ENCODE measurements at regions not wholly inside any gene's neighbourhood (a gene's known extent, or its start where the extent isn't known, plus 50 kb on each side); places are given as distances from the start of the nearest gene placed in this dataset.
"Not testable (repeated sequence)": the region's sequence is repeated elsewhere in the genome, so short reads cannot be mapped to it uniquely, and the experiment has no call there.

DNA sequence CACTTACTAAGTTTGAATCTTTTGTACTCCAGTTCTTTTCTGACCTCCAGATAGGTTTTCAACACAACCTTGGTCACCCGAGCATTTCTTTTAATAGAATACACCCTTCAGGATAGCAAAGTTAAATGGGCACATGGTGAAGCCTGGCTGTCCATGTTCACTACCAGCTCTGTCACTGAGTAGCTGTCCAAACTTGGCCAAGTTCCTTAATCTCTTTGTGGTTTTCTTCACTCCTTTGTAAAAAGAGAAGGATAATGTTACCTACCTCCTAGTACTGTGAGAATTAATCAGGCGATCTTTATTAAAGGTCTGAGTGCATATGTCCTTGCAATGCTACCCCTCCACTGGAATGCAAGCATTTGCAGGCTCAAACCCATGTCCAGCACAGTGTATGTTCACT is 128.1 kb upstream of the PTPRZ1 start:
- no peak for DNase-seq (ENCODE audit: low read depth in 3 of 3)

DNA sequence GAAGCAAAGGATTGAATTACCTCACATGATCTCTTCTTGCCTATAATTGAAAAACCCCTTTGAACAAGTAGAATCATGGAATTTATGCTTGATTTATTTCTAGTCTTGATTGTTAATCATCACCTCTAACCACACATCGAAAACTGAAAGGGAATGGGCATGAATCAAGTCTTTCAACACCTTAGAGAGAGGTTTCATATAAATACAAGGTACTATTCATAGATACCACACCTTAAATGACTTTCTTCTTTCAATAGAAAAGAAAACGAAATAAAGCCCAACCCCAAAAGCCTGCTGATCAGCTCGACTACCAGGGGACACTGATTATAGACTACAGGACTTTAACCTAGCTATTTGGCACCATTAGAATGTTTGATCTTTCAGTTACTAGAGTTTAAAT is 128.6 kb upstream of the PTPRZ1 start:
- DNase-seq (ENCODE audit: low read depth in 3 of 3): no peak

DNA sequence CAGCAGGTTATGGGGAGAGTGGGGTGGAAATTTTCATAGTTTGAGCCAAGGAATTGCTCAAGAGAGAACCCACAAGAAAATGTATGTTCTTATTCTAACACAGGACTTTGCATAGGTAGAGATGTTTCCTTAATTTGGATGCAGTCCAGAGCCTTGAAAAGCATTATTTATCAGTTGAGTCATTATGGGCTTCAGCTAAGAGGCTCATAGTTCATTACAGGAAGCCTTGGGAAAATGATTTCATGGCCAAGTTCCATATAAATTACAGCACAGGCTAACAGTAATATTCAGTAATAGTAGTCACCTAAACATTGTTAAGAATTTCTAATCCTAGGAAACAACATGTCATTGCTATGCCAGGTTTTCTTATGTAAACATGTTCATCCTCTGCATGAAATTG is 131.1 kb upstream of the PTPRZ1 start:
- no peak for DNase-seq (ENCODE audit: low read depth in 3 of 3)

DNA sequence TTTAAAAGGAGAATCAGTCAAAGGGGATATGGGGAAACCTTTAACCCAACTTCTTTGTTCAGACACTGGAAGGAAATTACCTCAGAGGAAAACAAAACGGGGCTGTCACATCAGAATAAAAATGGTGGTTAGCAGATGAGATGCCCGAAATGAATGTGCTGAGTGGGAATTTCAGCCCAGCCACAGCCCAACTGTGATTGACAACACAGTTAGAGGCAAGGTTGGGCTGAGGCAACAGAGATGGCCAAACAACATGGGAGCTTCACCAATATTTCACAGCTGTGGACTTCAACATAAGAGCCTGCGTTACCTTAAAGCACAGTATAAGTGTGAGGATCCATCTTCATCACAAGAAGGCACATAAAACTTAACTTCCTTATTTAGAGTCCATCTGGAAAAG is 133.5 kb upstream of the PTPRZ1 start:
- no peak for DNase-seq (ENCODE audit: low read depth in 3 of 3)

DNA sequence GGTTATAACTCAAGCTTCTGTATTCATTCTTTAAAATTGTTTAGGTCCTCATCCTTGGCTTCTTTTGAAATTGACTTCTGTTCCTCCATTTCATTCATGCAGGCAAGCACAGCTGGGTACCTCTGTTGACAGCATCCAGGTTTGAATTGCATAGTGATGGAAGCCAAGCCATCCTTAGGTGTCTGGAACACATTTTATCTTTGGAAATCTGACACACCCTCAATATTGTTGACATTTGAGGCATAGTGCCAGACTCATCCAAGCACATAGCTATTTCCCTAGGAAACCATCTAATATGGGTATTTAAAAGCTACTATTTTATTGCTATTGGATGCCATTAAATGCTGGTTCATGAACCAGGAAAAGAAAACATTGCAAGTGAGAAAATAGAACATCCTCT is 142.1 kb upstream of the PTPRZ1 start:
- DNase-seq (ENCODE audit: low read depth in 3 of 3): no peak

DNA sequence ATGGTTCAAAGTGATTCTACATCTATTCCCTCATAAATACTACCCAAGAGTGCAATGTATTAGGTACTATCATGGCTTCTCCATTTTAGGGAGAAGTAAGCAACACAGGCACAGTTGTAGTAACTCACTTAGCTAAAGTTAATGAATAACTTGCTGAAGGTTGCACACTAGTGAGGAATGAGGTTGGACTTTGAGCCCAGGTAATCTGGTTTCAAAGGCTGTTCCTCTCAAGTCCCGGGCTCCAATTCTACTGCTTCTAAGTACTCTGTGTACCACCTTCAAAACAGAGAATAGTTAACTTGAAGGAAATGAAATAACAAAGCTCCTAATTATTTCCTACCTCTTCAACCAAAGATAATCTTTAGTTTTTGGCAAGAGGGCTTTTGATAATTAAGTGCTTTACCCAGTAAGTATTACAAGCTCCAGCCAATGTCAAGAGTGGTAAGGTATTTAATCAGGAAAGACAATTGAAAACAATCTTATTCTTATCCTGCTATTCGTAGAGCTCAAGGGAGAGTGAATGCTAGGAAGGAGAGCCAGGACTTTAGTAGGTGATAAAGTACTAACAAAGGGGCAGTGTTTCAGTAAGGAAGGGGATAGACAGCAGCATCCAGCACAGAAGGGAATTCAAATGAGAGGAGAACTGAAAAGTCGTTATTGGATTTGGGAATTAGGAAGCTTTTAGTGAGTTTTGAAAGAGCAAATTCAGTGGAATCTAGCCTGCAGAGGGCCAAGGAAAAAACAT is 158.2 kb upstream of the PTPRZ1 start:
- no peak for DNase-seq (ENCODE audit: low read depth in 3 of 3)

DNA sequence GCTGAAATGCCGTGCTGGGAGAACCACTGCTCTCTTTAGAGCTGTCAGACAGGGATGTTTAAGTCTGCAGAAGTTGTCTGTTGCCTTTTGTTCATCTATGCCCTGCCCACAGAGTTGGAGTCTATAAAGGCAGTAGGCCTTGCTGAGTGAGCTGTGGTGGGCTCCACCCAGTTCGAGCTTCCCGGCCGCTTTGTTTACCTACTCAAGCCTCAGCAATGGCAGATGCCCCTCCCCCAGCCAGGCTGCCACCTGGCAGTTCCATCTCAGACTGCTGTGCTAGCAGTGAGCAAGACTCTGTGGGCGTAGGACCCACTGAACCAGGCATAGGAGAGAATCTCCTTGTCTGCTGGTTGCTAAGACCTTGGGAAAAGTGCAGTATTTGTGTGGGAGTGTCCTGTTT is 160.0 kb upstream of the PTPRZ1 start:
- not testable (repeated sequence) for DNase-seq (ENCODE audit: low read depth in 3 of 3)

DNA sequence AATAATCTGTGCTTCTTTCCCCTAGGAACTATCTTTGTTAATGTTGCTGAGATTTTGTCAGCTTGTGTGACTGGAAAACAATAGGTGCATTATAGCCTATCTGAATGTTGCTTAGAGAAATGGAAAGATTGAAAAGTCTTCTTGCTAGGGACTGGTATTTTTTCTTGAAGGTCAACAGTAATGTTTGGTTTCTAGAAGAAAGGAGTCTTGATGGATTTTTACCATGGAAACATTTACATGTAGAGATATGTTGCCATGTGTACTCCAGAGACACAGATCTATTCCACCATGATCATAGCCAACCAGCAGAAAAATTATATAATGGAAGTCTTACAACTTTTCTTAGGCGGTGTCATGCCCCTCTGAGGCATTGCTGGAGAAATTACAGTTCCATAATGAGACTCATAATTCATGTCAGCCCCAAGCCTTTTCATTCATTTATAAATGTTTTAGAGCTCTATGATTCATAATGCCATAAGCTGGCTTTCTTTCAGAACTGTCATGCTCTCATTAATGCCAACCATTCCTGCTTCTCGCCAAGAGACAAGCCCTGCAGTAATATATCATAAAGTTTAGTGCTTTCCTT is 175.1 kb upstream of the PTPRZ1 start:
- DNase-seq (ENCODE audit: low read depth in 3 of 3): no peak

DNA sequence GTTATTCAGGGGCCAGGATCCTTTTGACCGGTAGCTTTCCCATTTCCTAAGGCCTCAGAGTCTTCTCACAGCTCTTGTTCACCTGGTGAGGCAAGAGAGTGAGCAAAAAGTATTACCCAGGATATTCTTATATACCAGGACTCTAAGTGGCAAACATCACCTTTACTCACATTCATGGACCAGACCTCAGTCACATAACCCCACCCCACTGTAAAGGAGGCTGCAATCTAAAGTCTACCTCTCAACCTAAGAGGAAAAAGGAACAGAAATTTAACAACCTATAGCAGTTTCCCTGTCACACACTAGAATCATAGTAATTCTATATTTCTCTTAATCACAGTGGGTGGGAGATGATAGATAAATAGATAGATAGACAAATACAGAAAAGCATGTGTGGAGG is 176.0 kb upstream of the PTPRZ1 start:
- DNase-seq (ENCODE audit: low read depth in 3 of 3): no peak

DNA sequence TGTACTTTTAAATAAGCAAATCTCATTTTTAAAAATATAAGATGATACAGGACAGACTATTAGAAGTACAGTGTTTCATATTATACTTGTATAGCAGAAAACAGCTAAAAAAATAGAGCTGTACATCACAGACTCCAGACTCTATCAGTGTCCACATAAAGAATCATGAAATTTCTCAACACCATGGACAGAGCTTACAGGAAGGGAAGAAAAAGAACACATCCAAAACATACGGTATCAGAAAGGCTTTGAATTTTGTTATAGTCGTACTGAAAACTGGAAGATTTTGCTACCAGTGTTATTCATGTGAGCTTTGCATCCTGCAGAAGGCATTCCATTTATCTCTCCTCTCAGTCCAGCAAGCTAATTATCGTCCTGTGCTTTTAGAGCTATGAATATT is 183.2 kb upstream of the PTPRZ1 start:
- no peak for DNase-seq (ENCODE audit: low read depth in 3 of 3)

DNA sequence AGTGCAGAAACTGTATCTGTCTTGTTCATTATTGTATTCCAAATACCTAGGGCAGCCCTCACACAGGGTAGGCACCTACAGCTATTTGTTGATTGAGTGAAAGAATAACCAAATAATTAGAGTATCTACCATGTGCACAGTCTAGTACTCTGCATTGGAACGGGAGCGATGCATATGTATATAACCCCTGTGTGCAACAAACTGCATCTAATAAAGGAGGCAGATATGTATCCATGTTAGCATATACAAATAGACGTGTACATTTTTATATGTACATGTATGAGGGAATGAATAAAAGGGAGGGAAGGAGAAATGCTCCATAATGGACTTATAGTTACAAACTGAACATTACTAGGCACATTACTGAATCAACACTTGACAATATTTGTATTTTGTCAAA is 191.3 kb upstream of the PTPRZ1 start:
- DNase-seq (ENCODE audit: low read depth in 3 of 3): no peak

DNA sequence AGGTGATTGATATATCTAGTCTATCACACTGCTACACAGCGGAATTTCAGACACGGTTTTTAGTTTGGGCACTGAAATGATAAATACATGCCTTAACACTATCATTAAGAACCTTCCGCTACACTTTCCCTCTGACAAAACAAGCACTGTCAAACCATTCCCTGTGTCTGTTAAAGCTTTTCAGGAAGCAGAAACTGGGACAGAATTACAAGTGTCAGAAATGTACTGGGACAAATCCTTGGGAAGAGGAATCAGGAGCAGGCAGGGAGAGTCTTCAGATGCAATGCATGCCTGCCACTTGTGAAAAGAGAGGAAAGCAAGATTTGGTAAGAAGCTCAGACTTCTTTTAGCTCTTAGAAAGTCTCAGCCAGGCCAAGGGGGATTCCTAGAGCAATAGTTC is 196.8 kb upstream of the PTPRZ1 start:
- DNase-seq (ENCODE audit: low read depth in 3 of 3): no peak

DNA sequence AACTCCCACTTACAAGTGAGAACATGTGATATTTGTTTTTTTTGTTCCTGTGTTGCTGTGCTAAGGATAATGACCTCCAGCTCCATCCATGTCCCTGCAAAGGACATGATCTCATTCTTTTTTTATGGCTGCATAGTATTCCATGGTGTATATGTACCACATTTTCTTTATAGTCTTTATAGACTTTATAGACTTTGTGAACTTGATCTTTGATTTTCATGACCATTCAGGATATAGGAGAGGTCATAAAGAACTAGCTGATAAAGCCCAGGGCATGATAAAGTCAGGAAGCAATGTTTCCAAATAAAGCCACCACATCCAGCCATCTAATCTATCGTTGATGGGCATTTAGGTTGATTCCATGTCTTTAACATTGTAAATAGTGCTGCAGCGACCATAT is 198.5 kb upstream of the PTPRZ1 start:
- not testable (repeated sequence) for DNase-seq (ENCODE audit: low read depth in 3 of 3)

DNA sequence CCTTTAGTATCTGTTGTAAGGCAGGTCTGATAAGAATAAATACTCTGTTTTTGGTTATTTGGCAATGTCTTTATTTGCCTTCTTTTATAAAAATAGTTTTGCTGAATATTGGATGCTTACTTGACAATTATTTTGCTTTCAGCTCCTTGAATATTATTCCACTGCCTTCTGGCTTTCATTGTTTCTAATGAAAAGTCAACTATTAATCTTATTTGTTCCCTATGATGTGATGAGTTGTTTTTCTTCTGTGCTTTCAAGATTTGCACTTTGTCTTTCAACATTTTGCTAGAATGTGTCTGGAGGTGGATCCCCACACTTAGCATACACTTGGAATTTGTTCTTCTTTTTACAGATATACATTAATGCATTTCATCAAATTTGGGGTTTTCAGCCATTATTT is 203.8 kb upstream of the PTPRZ1 start:
- no peak for DNase-seq (ENCODE audit: low read depth in 3 of 3)

DNA sequence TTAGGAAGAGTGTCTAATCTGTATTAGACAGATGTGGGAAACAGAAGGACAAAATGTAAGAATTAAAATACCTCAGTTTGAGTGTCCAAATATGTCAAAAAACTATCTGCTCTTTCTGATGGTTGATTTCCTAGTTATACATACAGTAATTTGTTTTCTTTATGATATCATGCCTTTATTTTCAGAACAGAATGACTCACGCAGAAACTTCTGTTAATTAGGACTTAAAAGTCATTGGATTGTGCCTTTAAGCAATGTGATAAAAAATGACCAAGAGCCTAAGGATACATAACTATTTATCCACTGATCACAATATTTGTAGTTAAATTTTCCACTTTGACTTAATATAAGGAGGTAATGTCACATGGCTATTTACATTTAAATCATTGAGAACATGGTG is 206.7 kb upstream of the PTPRZ1 start:
- DNase-seq (ENCODE audit: low read depth in 3 of 3): no peak

DNA sequence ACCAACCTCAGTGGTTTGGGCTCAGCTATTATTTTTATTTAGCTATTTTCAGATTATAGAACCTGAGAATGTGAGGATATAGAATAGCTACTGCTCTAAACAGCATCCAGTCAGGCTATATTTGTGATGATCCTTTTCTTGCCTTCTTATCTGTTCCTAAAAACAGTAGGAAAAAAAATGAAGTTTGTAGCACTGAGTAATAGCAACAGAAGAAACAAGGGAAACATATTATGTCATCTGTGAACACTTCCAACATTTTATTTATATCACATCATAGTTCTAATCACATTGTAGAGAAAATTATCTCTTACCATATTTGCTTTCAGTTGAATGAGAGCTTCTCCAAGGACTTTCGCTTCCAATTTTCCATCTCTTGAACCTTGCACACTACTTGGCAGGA is 229.6 kb upstream of the PTPRZ1 start:
- DNase-seq (ENCODE audit: low read depth in 3 of 3): no peak

DNA sequence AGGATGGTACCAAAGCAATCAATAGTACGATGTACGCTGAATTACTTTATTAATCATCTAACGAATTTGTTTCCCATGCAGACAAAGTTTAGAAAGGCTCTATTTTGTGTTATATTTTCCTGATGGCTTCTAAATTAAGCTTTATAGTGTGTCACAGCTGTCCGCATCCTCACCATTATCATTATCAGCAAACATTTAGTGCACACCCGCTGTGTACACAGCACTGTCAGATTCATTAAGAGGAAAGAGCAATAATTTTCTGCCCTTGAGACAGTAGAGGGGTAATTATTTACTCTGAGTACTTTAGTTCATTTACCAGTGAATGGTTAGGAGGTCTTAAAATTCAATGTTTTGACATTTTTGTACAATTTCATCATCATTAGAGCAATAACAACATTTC is 233.3 kb upstream of the PTPRZ1 start:
- DNase-seq (ENCODE audit: low read depth in 3 of 3): no peak

DNA sequence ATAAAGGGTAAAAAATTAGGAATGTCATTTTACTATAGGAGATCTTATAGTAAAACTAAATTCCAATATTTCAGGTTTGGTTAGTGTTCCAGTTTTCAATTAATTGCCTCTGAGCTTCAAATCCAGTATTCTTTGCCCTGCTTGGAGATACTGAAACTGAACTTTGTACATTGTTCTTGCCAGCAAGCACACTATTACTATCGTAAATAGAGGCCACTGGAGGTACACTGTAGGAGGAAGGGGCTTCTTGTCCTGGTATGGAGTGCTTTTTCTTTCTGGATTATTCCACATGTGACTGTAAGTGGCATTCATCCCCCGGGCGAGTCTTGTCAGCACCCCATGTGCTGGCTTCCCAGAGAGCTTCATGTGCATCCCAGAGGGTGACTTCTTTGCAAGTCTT is 234.7 kb upstream of the PTPRZ1 start:
- no peak for DNase-seq (ENCODE audit: low read depth in 3 of 3)

DNA sequence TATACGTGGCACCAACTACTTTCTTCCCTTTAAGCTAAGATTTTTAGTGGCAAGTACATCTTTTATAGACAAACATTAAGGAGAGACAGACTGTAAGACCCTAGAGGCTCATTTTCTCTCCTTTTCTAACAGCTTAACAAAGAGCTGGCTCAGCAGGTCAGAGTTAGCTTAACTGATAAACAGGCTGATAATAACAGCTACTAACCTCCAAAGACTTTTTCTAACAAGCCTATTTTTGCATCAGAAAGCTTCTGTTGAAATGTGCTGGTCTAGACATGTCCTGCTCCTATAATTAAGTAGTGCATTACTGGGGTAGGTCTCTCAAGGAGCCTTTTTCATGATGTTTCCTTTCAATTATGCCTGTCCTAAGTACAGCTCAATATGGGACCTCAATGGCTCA is 238.2 kb upstream of the FAM3C start:
- no peak for DNase-seq (ENCODE audit: low read depth in 3 of 3)

DNA sequence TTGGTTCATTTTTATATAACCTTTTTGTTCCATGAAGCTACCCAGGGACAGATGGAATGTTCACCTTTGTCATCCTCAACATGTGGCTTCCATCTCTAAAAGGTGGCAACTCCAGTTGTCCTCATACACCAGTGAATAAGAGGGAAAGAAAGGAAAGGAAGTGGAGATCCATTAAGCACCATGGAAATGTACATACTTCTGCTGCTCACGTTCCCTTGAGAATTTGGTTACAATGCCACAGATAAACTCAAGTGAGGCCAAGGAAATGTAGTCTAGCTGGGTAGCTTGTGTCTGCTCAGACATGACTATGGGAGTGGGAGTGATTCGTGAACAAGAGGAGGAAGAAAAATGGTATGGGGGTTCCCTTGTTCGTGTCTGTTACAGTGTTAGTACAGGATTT is 237.1 kb upstream of the FAM3C start:
- DNase-seq (ENCODE audit: low read depth in 3 of 3): no peak

DNA sequence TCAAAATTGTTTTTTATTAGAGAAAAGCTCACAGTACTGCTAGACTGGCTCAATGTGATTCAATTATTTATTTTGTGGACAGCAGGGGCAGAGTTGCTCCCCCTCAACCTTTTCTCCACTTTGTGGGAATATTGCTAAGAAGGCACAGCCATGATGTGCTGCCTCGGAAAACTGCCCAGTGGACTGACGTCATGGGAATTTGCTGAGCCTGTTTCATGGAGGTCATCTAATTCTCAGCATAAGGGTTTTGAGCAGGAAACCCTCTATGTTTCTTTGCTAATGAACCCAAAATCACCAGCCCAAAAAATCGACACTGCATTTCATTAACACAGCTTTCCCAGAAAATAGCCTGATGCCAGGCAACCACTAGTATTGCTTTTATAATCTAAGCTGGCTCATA is 228.8 kb upstream of the FAM3C start:
- DNase-seq (ENCODE audit: low read depth in 3 of 3): no peak

DNA sequence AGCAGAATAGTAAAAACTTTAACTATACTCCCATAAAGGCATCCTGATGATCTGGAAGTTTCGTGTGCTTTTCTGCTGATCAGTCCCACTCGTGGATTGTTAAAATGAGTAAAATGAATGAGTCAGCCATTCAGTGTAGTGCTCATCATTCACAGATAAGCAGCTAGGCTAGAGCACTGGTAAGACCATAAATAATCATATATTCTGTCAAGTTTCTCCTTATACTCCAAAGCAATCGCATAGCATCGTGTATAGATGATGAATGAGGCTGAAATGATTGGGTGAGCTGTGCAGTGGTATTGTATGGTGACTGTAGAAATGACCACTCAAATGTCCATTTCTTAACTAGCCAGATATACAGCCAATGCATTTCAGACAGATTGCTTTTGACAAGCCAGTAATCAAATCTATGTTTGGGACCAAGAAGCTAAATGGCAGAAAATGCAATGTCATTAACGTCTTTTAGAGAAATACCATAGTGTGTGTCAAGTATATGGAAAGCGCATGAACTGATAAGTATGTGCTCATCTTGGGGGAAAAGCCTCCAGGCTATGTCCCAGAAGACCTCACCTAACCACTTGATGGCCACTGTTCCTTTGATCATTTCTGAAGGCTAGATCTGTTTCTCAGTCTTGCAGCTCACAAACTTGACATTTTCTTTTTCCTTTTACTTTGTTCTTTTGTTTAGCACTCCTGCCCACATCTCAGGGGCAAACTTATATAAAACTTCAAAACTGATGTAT is 227.2 kb upstream of the FAM3C start:
- DNase-seq (ENCODE audit: low read depth in 3 of 3): no peak

DNA sequence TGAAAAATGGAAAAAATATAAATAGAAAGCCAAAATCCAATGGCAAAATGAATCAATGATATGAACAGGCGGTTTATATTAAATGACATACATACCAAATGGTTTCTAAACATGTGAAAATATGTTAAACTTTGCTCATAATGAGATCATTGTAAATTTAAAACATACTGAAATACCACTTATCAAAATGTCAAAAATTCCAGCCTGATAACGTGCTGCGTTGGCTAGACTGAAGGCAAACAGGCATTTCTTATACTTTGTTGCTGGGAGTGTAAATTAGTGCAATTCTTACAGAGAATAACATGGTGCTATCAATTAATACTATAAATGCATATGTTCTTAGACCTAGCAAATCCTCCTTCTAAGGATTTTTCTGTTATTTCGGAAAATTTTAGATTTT is 225.8 kb upstream of the FAM3C start:
- DNase-seq (ENCODE audit: low read depth in 3 of 3): no peak
